ENCODE measurements at regions not wholly inside any gene's neighbourhood (a gene's known extent, or its start where the extent isn't known, plus 50 kb on each side); places are given as distances from the start of the nearest gene placed in this dataset.

GRCh38 chr6:40197371-40197770 is 263.1 kb upstream of the MOCS1 start:
- no peak overlapping the region for H3K27ac ChIP-seq
- TF ChIP-seq CTCF (conservative IDR thresholded peaks at IDR 0.05) (no peak), ZFX (IDR thresholded peaks at IDR 0.05) (no peak)

- no peak for TF ChIP-seq ZFX (IDR thresholded peaks at IDR 0.05)
- no peak for TF ChIP-seq CTCF (conservative IDR thresholded peaks at IDR 0.05)
- no peak overlapping the region for H3K27ac ChIP-seq
These were observed 261.9 kb upstream of the MOCS1 start for GRCh38 chr6:40196135-40196518.

GRCh38 chr6:40195428-40196134 is 261.3 kb upstream of the MOCS1 start:
- no peak overlapping the region for H3K27ac ChIP-seq
- TF ChIP-seq CTCF (conservative IDR thresholded peaks at IDR 0.05), result no peak
- no peak for TF ChIP-seq ZFX (IDR thresholded peaks at IDR 0.05)

DNA sequence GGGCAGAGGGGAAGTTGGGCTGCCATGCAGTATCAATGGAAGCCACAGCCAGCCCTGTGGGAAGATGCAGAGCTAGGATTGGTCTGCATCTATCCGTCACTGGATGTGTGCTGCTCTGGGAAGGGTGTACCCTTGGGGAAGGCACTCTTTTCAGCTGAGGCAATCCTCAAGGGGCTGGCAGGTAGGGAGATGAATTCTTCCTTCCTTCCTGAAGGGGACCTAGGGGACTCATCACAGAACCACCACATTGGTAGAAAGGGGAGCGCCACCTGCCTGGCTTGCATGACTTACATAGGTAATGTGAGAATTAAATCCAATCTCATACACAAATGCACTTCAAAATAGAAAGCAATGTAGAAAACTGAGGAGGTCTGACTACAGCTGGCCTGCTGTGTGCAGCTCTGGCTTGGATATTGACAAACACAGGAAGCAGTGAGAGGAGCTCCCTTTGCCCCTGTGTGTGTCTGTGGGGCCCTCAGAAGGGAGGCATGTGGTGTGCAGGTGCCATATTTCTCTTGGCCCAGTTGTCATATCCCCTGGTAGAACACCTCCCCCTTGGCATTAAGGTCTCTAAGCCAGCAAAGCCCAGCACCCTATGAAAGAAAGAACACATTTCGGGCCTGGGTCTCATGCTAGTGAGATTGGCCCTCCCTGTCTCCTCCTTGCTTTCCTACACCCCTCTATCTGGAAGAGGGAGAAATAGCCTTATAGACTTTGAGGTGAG is 260.3 kb upstream of the MOCS1 start:
- TF ChIP-seq ZFX (IDR thresholded peaks at IDR 0.05) (no peak), CTCF (conservative IDR thresholded peaks at IDR 0.05) (no peak)
- no peak overlapping the region for H3K27ac ChIP-seq

DNA sequence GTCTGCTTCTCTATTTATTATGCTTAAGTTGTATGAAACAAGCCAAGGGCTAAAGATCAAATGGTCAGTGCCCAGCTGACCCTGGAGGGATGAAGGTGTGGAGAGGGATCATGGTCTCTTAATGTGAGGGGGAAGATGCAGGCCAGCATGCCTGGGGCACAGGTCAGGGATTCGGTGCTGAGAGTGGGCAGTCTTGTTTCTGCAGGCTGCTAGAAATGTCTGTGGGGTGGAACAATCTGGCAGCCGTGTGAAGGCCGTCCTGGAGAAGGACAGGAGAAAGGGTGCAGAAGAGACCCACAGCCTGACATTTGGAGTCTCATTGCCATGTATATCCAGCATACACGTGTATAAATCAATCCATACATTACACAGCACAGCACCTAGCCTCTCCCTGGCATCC is 258.3 kb upstream of the MOCS1 start:
- no peak overlapping the region for H3K27ac ChIP-seq
- TF ChIP-seq CTCF (conservative IDR thresholded peaks at IDR 0.05) (no peak), ZFX (IDR thresholded peaks at IDR 0.05) (no peak)

DNA sequence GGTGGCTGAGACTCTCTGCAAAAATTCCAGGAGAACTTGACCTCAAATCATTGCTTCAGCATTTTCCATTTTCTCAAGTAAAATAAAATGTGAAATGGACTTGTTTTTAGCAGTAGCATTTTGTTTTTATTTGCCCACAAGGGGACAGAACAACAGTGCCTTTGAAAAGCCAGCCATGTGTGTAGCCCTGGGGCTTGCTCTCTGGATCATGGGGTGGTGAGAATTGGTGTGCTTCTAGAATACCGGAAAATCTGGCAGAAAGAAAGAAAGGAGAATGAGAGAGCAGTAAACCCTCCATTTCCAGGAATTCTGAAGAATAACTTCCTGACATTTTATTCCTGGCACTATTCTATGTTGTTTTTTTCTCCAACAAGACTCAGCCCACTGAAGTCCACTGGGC is 254.7 kb upstream of the MOCS1 start:
- no peak overlapping the region for H3K27ac ChIP-seq
- TF ChIP-seq CTCF (conservative IDR thresholded peaks at IDR 0.05) (no peak), ZFX (IDR thresholded peaks at IDR 0.05) (no peak)

- no peak overlapping the region for H3K27ac ChIP-seq
- TF ChIP-seq ZFX (IDR thresholded peaks at IDR 0.05), result no peak
- no peak for TF ChIP-seq CTCF (conservative IDR thresholded peaks at IDR 0.05)
These were observed 253.4 kb upstream of the MOCS1 start for GRCh38 chr6:40187535-40188144.
